ENCODE measurements at regions not wholly inside any gene's neighbourhood (a gene's known extent, or its start where the extent isn't known, plus 50 kb on each side); places are given as distances from the start of the nearest gene placed in this dataset.

GRCh38 chr12:58563621-58564020 lies 356.7 kb downstream of the LRIG3 start:
- no peaks in the 10 kb centered on the region for H3K36me3 ChIP-seq (ENCODE audit: control insufficient read depth in 1 of 2, insufficient read depth in 2 of 2, low read length in 2 of 2)
- no peak overlapping the region for H3K4me3 ChIP-seq (ENCODE audit: low read depth in 1 of 2, low read length in 2 of 2)
- H3K4me1 ChIP-seq (ENCODE audit: control insufficient read depth in 1 of 2, insufficient read depth in 2 of 2, low read length in 2 of 2) = no peaks in the 10 kb centered on the region
- no peaks in the 10 kb centered on the region for H3K27me3 ChIP-seq (ENCODE audit: control insufficient read depth in 1 of 2, insufficient read depth in 2 of 2, low read length in 2 of 2)
- H3K9me3 ChIP-seq (ENCODE audit: control insufficient read depth in 1 of 2, low read length in 2 of 2) = no peaks in the 10 kb centered on the region
- H3K27ac ChIP-seq (ENCODE audit: low read depth, low read length) = no peak overlapping the region
- H3K9ac ChIP-seq (ENCODE audit: low read depth in 1 of 2, low read length in 2 of 2) = no peak overlapping the region

- H3K4me3 ChIP-seq (ENCODE audit: low read depth in 1 of 2, low read length in 2 of 2) = no peak overlapping the region
Measured at GRCh38 chr12:58564721-58565120, 355.6 kb downstream of the LRIG3 start.

GRCh38 chr12:58566599-58566998 lies 353.7 kb downstream of the LRIG3 start:
- H3K9ac ChIP-seq (ENCODE audit: low read depth in 1 of 2, low read length in 2 of 2) = no peak overlapping the region
- no peaks in the 10 kb centered on the region for H3K27me3 ChIP-seq (ENCODE audit: control insufficient read depth in 1 of 2, insufficient read depth in 2 of 2, low read length in 2 of 2)
- no peak overlapping the region for H3K4me3 ChIP-seq (ENCODE audit: low read depth in 1 of 2, low read length in 2 of 2)
- H3K9me3 ChIP-seq (ENCODE audit: control insufficient read depth in 1 of 2, low read length in 2 of 2) = no peaks in the 10 kb centered on the region
- no peak overlapping the region for H3K27ac ChIP-seq (ENCODE audit: low read depth, low read length)
- no peaks in the 10 kb centered on the region for H3K4me1 ChIP-seq (ENCODE audit: control insufficient read depth in 1 of 2, insufficient read depth in 2 of 2, low read length in 2 of 2)
- H3K36me3 ChIP-seq (ENCODE audit: control insufficient read depth in 1 of 2, insufficient read depth in 2 of 2, low read length in 2 of 2) = no peaks in the 10 kb centered on the region

More at GRCh38 chr12:58564721-58565120, 355.6 kb downstream of the LRIG3 start:
- Histone ChIP-seq H3K36me3 (ENCODE audit: control insufficient read depth in 1 of 2, insufficient read depth in 2 of 2, low read length in 2 of 2) (no peaks in the 10 kb centered on the region), H3K27ac (ENCODE audit: low read depth, low read length) (no peak overlapping the region), H3K4me1 (ENCODE audit: control insufficient read depth in 1 of 2, insufficient read depth in 2 of 2, low read length in 2 of 2) (no peaks in the 10 kb centered on the region), H3K9me3 (ENCODE audit: control insufficient read depth in 1 of 2, low read length in 2 of 2) (no peaks in the 10 kb centered on the region), H3K9ac (ENCODE audit: low read depth in 1 of 2, low read length in 2 of 2) (no peak overlapping the region), H3K27me3 (ENCODE audit: control insufficient read depth in 1 of 2, insufficient read depth in 2 of 2, low read length in 2 of 2) (no peaks in the 10 kb centered on the region)

- no peaks in the 10 kb centered on the region for H3K9me3 ChIP-seq (ENCODE audit: control insufficient read depth in 1 of 2, low read length in 2 of 2)
- no peak overlapping the region for H3K9ac ChIP-seq (ENCODE audit: low read depth in 1 of 2, low read length in 2 of 2)
- no peaks in the 10 kb centered on the region for H3K27me3 ChIP-seq (ENCODE audit: control insufficient read depth in 1 of 2, insufficient read depth in 2 of 2, low read length in 2 of 2)
- H3K4me1 ChIP-seq (ENCODE audit: control insufficient read depth in 1 of 2, insufficient read depth in 2 of 2, low read length in 2 of 2) = no peaks in the 10 kb centered on the region
- H3K4me3 ChIP-seq (ENCODE audit: low read depth in 1 of 2, low read length in 2 of 2) = no peak overlapping the region
- no peaks in the 10 kb centered on the region for H3K36me3 ChIP-seq (ENCODE audit: control insufficient read depth in 1 of 2, insufficient read depth in 2 of 2, low read length in 2 of 2)
- H3K27ac ChIP-seq (ENCODE audit: low read depth, low read length) = no peak overlapping the region
Measured at GRCh38 chr12:58567189-58567588, 353.1 kb downstream of the LRIG3 start.

GRCh38 chr12:58570411-58570810 lies 349.9 kb downstream of the LRIG3 start:
- Histone ChIP-seq H3K9me3 (ENCODE audit: control insufficient read depth in 1 of 2, low read length in 2 of 2) (no peaks in the 10 kb centered on the region), H3K4me3 (ENCODE audit: low read depth in 1 of 2, low read length in 2 of 2) (no peak overlapping the region), H3K27me3 (ENCODE audit: control insufficient read depth in 1 of 2, insufficient read depth in 2 of 2, low read length in 2 of 2) (no peaks in the 10 kb centered on the region), H3K36me3 (ENCODE audit: control insufficient read depth in 1 of 2, insufficient read depth in 2 of 2, low read length in 2 of 2) (no peaks in the 10 kb centered on the region), H3K4me1 (ENCODE audit: control insufficient read depth in 1 of 2, insufficient read depth in 2 of 2, low read length in 2 of 2) (peaks cover 0 to 2% of the 10 kb centered on the region in 2 donors), H3K9ac (ENCODE audit: low read depth in 1 of 2, low read length in 2 of 2) (no peak overlapping the region), H3K27ac (ENCODE audit: low read depth, low read length) (no peak overlapping the region)

- no peak overlapping the region for H3K4me3 ChIP-seq (ENCODE audit: low read depth in 1 of 2, low read length in 2 of 2)
- H3K9ac ChIP-seq (ENCODE audit: low read depth in 1 of 2, low read length in 2 of 2) = no peak overlapping the region
- H3K27ac ChIP-seq (ENCODE audit: low read depth, low read length) = no peak overlapping the region
- no peaks in the 10 kb centered on the region for H3K27me3 ChIP-seq (ENCODE audit: control insufficient read depth in 1 of 2, insufficient read depth in 2 of 2, low read length in 2 of 2)
- peaks cover 0 to 4% of the 10 kb centered on the region in 2 donors for H3K4me1 ChIP-seq (ENCODE audit: control insufficient read depth in 1 of 2, insufficient read depth in 2 of 2, low read length in 2 of 2)
- H3K9me3 ChIP-seq (ENCODE audit: control insufficient read depth in 1 of 2, low read length in 2 of 2) = no peaks in the 10 kb centered on the region
- no peaks in the 10 kb centered on the region for H3K36me3 ChIP-seq (ENCODE audit: control insufficient read depth in 1 of 2, insufficient read depth in 2 of 2, low read length in 2 of 2)
Measured at GRCh38 chr12:58575256-58575655, 345.0 kb downstream of the LRIG3 start.

GRCh38 chr12:58576081-58576480 lies 344.2 kb downstream of the LRIG3 start:
- Histone ChIP-seq H3K4me1 (ENCODE audit: control insufficient read depth in 1 of 2, insufficient read depth in 2 of 2, low read length in 2 of 2) (peaks cover 0 to 4% of the 10 kb centered on the region in 2 donors), H3K27me3 (ENCODE audit: control insufficient read depth in 1 of 2, insufficient read depth in 2 of 2, low read length in 2 of 2) (no peaks in the 10 kb centered on the region), H3K9ac (ENCODE audit: low read depth in 1 of 2, low read length in 2 of 2) (no peak overlapping the region), H3K27ac (ENCODE audit: low read depth, low read length) (no peak overlapping the region), H3K36me3 (ENCODE audit: control insufficient read depth in 1 of 2, insufficient read depth in 2 of 2, low read length in 2 of 2) (no peaks in the 10 kb centered on the region), H3K4me3 (ENCODE audit: low read depth in 1 of 2, low read length in 2 of 2) (no peak overlapping the region), H3K9me3 (ENCODE audit: control insufficient read depth in 1 of 2, low read length in 2 of 2) (no peaks in the 10 kb centered on the region)

GRCh38 chr12:58576916-58577315 lies 343.4 kb downstream of the LRIG3 start:
- no peaks in the 10 kb centered on the region for H3K27me3 ChIP-seq (ENCODE audit: control insufficient read depth in 1 of 2, insufficient read depth in 2 of 2, low read length in 2 of 2)
- H3K9ac ChIP-seq (ENCODE audit: low read depth in 1 of 2, low read length in 2 of 2) = no peak overlapping the region
- no peaks in the 10 kb centered on the region for H3K9me3 ChIP-seq (ENCODE audit: control insufficient read depth in 1 of 2, low read length in 2 of 2)
- no peaks in the 10 kb centered on the region for H3K36me3 ChIP-seq (ENCODE audit: control insufficient read depth in 1 of 2, insufficient read depth in 2 of 2, low read length in 2 of 2)
- H3K4me3 ChIP-seq (ENCODE audit: low read depth in 1 of 2, low read length in 2 of 2) = no peak overlapping the region
- peaks cover 0 to 4% of the 10 kb centered on the region in 2 donors for H3K4me1 ChIP-seq (ENCODE audit: control insufficient read depth in 1 of 2, insufficient read depth in 2 of 2, low read length in 2 of 2)
- H3K27ac ChIP-seq (ENCODE audit: low read depth, low read length) = no peak overlapping the region

- no peaks in the 10 kb centered on the region for H3K9me3 ChIP-seq (ENCODE audit: control insufficient read depth in 1 of 2, low read length in 2 of 2)
- peaks cover 0 to 4% of the 10 kb centered on the region in 2 donors for H3K4me1 ChIP-seq (ENCODE audit: control insufficient read depth in 1 of 2, insufficient read depth in 2 of 2, low read length in 2 of 2)
- no peak overlapping the region for H3K9ac ChIP-seq (ENCODE audit: low read depth in 1 of 2, low read length in 2 of 2)
- no peaks in the 10 kb centered on the region for H3K36me3 ChIP-seq (ENCODE audit: control insufficient read depth in 1 of 2, insufficient read depth in 2 of 2, low read length in 2 of 2)
- no peak overlapping the region for H3K27ac ChIP-seq (ENCODE audit: low read depth, low read length)
- no peak overlapping the region for H3K4me3 ChIP-seq (ENCODE audit: low read depth in 1 of 2, low read length in 2 of 2)
- no peaks in the 10 kb centered on the region for H3K27me3 ChIP-seq (ENCODE audit: control insufficient read depth in 1 of 2, insufficient read depth in 2 of 2, low read length in 2 of 2)
Measured at GRCh38 chr12:58580095-58580494, 340.2 kb downstream of the LRIG3 start.

- no peaks in the 10 kb centered on the region for H3K27me3 ChIP-seq (ENCODE audit: control insufficient read depth in 1 of 2, insufficient read depth in 2 of 2, low read length in 2 of 2)
- no peaks in the 10 kb centered on the region for H3K4me1 ChIP-seq (ENCODE audit: control insufficient read depth in 1 of 2, insufficient read depth in 2 of 2, low read length in 2 of 2)
- no peak overlapping the region for H3K9ac ChIP-seq (ENCODE audit: low read depth in 1 of 2, low read length in 2 of 2)
- H3K4me3 ChIP-seq (ENCODE audit: low read depth in 1 of 2, low read length in 2 of 2) = no peak overlapping the region
- H3K9me3 ChIP-seq (ENCODE audit: control insufficient read depth in 1 of 2, low read length in 2 of 2) = no peaks in the 10 kb centered on the region
- H3K36me3 ChIP-seq (ENCODE audit: control insufficient read depth in 1 of 2, insufficient read depth in 2 of 2, low read length in 2 of 2) = no peaks in the 10 kb centered on the region
- H3K27ac ChIP-seq (ENCODE audit: low read depth, low read length) = no peak overlapping the region
Measured at GRCh38 chr12:58583529-58583928, 336.8 kb downstream of the LRIG3 start.

GRCh38 chr12:58583940-58584339 lies 336.4 kb downstream of the LRIG3 start:
- Histone ChIP-seq H3K27ac (ENCODE audit: low read depth, low read length) (no peak overlapping the region), H3K36me3 (ENCODE audit: control insufficient read depth in 1 of 2, insufficient read depth in 2 of 2, low read length in 2 of 2) (no peaks in the 10 kb centered on the region), H3K9ac (ENCODE audit: low read depth in 1 of 2, low read length in 2 of 2) (no peak overlapping the region), H3K4me3 (ENCODE audit: low read depth in 1 of 2, low read length in 2 of 2) (no peak overlapping the region), H3K4me1 (ENCODE audit: control insufficient read depth in 1 of 2, insufficient read depth in 2 of 2, low read length in 2 of 2) (no peaks in the 10 kb centered on the region), H3K9me3 (ENCODE audit: control insufficient read depth in 1 of 2, low read length in 2 of 2) (no peaks in the 10 kb centered on the region), H3K27me3 (ENCODE audit: control insufficient read depth in 1 of 2, insufficient read depth in 2 of 2, low read length in 2 of 2) (no peaks in the 10 kb centered on the region)
